ENCODE measurements at regions not wholly inside any gene's neighbourhood (a gene's known extent, or its start where the extent isn't known, plus 50 kb on each side); places are given as distances from the start of the nearest gene placed in this dataset.

- no peak for DNase-seq (ENCODE audit: low read depth in 2 of 2)
These were observed 475.0 kb upstream of the PROK2 start for GRCh38 chr3:72259755-72260587.

GRCh38 chr3:72258361-72259141 is 473.6 kb upstream of the PROK2 start:
- DNase-seq (ENCODE audit: low read depth in 2 of 2) = no peak

- DNase-seq (ENCODE audit: low read depth in 2 of 2) = no peak
These were observed 472.8 kb upstream of the PROK2 start for GRCh38 chr3:72257738-72258137.

DNA sequence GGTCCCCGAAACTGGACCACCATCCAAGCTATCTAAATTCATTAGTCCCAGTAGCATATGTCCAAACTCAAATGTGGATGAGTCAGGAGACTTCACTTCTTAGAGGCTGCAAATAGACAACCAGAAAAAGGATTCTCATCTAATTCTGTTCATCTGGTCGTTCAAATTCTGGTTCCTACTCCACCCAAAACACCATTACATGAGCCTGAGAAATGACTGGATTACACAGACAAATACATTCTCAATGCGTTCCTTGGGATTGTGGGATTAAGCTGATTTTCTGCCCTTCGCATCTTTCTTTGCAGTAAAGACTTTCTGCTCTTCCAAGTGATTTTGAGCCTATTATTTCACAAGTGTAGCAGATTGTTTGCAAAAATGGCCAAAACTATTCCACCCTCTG is 472.3 kb upstream of the PROK2 start:
- no peak for DNase-seq (ENCODE audit: low read depth in 2 of 2)

GRCh38 chr3:72256716-72257115 is 471.8 kb upstream of the PROK2 start:
- no peak for DNase-seq (ENCODE audit: low read depth in 2 of 2)

- DNase-seq (ENCODE audit: low read depth in 2 of 2) = no peak
These were observed 471.0 kb upstream of the PROK2 start for GRCh38 chr3:72255791-72256559.

DNA sequence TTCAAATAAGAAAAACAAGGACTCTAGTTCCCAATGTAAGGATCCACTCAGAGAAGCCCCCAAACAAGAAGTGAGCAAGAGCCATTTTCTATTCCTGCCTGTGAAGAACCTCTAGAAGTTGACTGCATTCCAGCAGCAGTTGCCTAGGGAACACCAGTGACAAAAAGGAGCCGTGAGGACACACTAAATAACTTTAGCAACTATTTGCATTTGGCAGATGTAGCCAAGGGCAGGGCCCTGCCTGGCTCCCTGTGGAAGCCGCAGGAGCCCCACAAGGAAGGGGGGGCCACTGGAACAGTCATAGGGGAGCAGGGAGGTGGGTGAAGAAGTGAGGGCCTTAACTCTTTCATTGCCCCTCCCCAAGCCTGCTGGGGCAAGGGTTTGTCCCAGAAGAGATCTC is 470.2 kb upstream of the PROK2 start:
- DNase-seq (ENCODE audit: low read depth in 2 of 2) = no peak

DNA sequence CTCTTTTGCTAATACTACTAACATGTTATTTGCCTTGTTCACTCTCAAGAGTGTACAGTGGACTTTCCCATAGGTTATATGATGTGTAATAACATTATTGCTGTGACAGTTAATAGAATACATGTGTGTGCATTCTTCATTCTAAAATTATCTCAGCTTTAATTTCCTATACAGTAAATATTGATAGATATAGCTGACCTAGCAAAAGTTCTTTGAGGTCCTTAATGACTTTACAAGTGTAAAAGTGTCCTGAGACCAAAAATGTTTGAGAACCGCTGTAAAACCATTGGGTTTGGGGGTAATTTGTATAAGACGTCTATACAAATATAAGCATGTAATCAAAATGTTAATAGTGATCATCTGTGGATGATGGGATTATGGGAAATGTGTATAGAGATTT is 469.5 kb upstream of the PROK2 start:
- no peak for DNase-seq (ENCODE audit: low read depth in 2 of 2)

DNA sequence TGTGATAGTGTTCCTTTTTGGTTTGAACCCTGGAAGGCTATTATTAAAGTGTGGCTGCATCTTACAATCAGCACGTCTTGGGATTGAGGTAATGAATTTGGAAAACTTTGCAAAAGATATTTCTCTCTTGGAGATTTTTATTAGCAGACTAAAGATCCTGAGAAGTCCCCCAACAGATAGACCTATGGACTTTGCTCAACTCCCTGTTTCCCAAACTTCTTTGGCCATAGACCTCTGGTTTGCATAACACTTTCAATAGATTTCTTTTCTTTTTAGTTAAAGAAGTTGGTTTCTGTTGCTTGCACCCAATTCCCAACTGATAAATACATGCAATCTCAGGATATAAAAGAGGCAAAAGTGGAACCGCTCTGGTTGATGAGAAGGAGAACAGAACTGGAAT is 465.8 kb upstream of the PROK2 start:
- no peak for DNase-seq (ENCODE audit: low read depth in 2 of 2)

- no peak for DNase-seq (ENCODE audit: low read depth in 2 of 2)
These were observed 463.9 kb upstream of the PROK2 start for GRCh38 chr3:72248869-72249268.

DNA sequence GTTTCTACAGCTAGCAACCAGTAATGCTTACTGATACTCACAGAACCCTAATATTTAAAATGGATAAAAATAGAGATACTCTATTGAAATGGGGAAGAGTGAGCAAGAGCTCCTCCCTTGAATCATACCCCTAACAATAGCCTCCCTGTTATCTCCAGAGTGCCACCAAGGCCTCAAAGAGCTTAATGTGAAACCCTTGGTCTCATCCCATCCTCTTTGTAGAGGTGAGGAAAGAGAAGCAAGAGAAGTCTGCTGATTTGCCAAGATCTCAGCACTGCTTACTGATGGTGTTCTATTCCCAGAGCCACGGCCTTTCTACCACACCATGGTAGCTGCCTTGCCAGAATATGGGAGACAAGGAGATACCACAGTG is 463.4 kb upstream of the PROK2 start:
- DNase-seq (ENCODE audit: low read depth in 2 of 2) = no peak

GRCh38 chr3:72247645-72248388 is 462.9 kb upstream of the PROK2 start:
- DNase-seq (ENCODE audit: low read depth in 2 of 2) = no peak

GRCh38 chr3:72247126-72247525 is 462.2 kb upstream of the PROK2 start:
- no peak for DNase-seq (ENCODE audit: low read depth in 2 of 2)

- no peak for DNase-seq (ENCODE audit: low read depth in 2 of 2)
These were observed 461.7 kb upstream of the PROK2 start for GRCh38 chr3:72246685-72247084.

DNA sequence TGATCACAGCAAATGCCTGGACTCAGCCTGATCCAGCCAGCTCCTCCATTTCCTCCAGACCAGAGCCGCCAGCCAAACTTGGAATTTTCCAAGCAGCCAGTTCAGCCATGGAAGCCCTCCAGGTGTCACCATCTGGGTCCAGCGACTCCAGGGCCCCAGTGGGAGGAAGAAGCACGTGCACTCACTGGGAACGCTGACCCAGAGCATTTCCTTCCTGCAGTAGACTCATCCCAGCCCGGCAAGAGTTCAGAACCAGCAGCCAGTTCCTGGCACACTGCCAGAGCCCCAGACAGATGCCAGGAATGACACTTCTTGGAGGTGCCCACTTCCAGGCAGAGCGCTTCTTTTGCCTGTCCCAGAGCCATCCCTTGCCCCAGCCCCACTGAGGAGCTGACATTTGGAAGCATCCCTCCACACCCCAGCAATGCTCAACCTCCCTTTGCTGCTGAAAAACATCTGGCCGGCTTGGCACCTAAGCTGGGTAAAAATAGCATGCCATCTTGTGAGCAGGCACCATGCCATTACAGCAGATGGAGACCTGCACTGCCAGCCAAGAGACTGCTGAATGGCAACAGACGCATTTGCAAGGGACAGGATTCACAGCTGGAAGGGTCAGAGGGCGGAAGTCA is 460.3 kb upstream of the PROK2 start:
- no peak for DNase-seq (ENCODE audit: low read depth in 2 of 2)

- no peak for DNase-seq (ENCODE audit: low read depth in 2 of 2)
These were observed 459.4 kb upstream of the PROK2 start for GRCh38 chr3:72244396-72244795.

DNA sequence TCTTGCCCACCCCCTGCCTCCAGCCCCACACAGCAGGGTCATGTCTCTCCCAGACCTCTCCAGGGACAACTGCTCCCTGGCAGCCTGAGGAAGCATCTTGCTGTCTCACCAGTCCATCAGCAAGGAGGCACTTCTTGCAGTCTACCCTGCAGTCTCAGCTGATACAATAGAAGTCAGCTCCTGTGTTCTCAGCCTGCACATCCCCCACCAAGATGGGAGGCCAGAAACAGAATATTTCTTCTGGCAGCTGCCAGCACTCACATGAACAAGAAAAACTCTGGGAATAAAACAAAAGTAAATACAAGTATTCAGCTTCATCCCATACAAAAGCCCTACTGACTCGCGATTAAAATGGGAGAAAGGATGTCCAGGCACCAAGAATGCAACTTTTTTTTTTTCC is 457.4 kb upstream of the PROK2 start:
- DNase-seq (ENCODE audit: low read depth in 2 of 2) = no peak

DNA sequence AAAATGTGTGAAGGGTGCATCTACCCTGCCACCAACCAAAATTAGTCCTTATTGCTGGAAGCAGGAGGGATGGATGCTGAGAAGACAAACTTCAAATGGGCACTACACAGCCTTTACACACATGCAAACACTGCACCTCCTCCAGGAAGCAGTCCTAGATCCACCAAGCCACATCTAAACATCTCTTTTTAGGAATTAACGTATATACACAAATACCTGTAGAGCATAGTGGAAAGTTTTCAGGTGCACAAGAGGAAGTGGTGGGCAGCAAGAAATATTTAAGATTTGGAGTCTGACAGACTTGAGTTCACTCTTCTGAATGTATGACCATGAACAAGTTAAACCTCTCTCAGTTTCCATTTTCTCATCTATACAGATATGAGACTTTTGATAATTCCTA is 456.6 kb upstream of the PROK2 start:
- DNase-seq (ENCODE audit: low read depth in 2 of 2) = no peak

GRCh38 chr3:72240531-72240930 is 455.6 kb upstream of the PROK2 start:
- no peak for DNase-seq (ENCODE audit: low read depth in 2 of 2)

DNA sequence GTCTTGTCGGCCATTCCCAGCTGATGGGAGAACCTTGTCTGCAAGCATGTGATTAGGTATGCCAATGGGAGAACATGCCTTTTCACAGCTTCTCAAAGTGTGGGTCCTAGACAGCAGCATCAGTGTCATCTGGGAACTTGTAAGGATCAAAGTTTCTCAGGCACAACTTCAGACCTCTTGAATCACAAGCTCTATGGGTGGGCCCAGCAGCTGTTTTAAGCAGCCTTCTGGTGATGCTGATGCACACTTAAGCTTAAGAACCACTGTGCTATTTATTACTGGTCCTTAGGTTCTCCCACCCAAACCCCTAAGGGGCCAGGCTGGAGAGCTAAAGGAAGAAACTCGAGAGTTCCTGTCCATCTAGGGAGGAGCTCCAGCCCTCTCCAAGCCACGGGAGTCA is 453.9 kb upstream of the PROK2 start:
- no peak for DNase-seq (ENCODE audit: low read depth in 2 of 2)

GRCh38 chr3:72238010-72238691 is 453.2 kb upstream of the PROK2 start:
- DNase-seq (ENCODE audit: low read depth in 2 of 2) = no peak

All from stimulated activated CD8-positive, alpha-beta memory T cell treated with anti-CD3 and anti-CD28 coated beads, Interleukin-2, amount 100 ng/mL, for 1 hour (primary cell).